ENCODE measurements at regions not wholly inside any gene's neighbourhood (a gene's known extent, or its start where the extent isn't known, plus 50 kb on each side); places are given as distances from the start of the nearest gene placed in this dataset.
"Not testable (repeated sequence)": the region's sequence is repeated elsewhere in the genome, so short reads cannot be mapped to it uniquely, and the experiment has no call there.

- not testable (repeated sequence) for H3K9me3 ChIP-seq (replicated peaks; ENCODE audit: control insufficient read depth, low read depth, low read length); H3K36me3 ChIP-seq (ENCODE audit: control insufficient read depth, insufficient read depth, low read length); H3K4me1 ChIP-seq (ENCODE audit: control insufficient read depth, insufficient read depth, low read length); H3K27me3 ChIP-seq (ENCODE audit: control insufficient read depth, insufficient read depth, low read length); DNase-seq; H3K27ac ChIP-seq (ENCODE audit: low read length); H3K4me3 ChIP-seq (ENCODE audit: low read length)
- WGBS (ENCODE audit: insufficient coverage): 98% methylated on average over 6 of the region's 20 CpGs
Observed at GRCh38 chr9:41353026-41353425, 163.9 kb upstream of the ZNG1F start.

- H3K4me1 ChIP-seq (ENCODE audit: control insufficient read depth, insufficient read depth, low read length); H3K9me3 ChIP-seq (replicated peaks; ENCODE audit: control insufficient read depth, low read depth, low read length); H3K4me3 ChIP-seq (ENCODE audit: low read length); H3K36me3 ChIP-seq (ENCODE audit: control insufficient read depth, insufficient read depth, low read length); H3K27me3 ChIP-seq (ENCODE audit: control insufficient read depth, insufficient read depth, low read length); H3K27ac ChIP-seq (ENCODE audit: low read length); DNase-seq: not testable (repeated sequence)
- WGBS (ENCODE audit: insufficient coverage): 89% methylated on average over 8 of the region's 20 CpGs
Observed at GRCh38 chr9:41352390-41352789, 163.3 kb upstream of the ZNG1F start.

GRCh38 chr9:41347893-41348292 lies 158.8 kb upstream of the ZNG1F start:
- WGBS (ENCODE audit: insufficient coverage): no CpG with 5 or more reads among the region's 3 CpGs
- H3K9me3 ChIP-seq (replicated peaks; ENCODE audit: control insufficient read depth, low read depth, low read length); H3K4me1 ChIP-seq (ENCODE audit: control insufficient read depth, insufficient read depth, low read length); H3K4me3 ChIP-seq (ENCODE audit: low read length); H3K27me3 ChIP-seq (ENCODE audit: control insufficient read depth, insufficient read depth, low read length); H3K27ac ChIP-seq (ENCODE audit: low read length); H3K36me3 ChIP-seq (ENCODE audit: control insufficient read depth, insufficient read depth, low read length); DNase-seq: not testable (repeated sequence)

GRCh38 chr9:41332562-41332961 lies 143.4 kb upstream of the ZNG1F start:
- not testable (repeated sequence) for H3K27me3 ChIP-seq (ENCODE audit: control insufficient read depth, insufficient read depth, low read length); H3K27ac ChIP-seq (ENCODE audit: low read length); DNase-seq; H3K4me1 ChIP-seq (ENCODE audit: control insufficient read depth, insufficient read depth, low read length); H3K36me3 ChIP-seq (ENCODE audit: control insufficient read depth, insufficient read depth, low read length); H3K4me3 ChIP-seq (ENCODE audit: low read length); H3K9me3 ChIP-seq (replicated peaks; ENCODE audit: control insufficient read depth, low read depth, low read length)
- WGBS (ENCODE audit: insufficient coverage): 60% methylated on average over 1 of the region's 5 CpGs

GRCh38 chr9:41321277-41321676 lies 132.2 kb upstream of the ZNG1F start:
- not testable (repeated sequence) for H3K9me3 ChIP-seq (replicated peaks; ENCODE audit: control insufficient read depth, low read depth, low read length); H3K4me1 ChIP-seq (ENCODE audit: control insufficient read depth, insufficient read depth, low read length); H3K4me3 ChIP-seq (ENCODE audit: low read length); DNase-seq; H3K27ac ChIP-seq (ENCODE audit: low read length); H3K36me3 ChIP-seq (ENCODE audit: control insufficient read depth, insufficient read depth, low read length); H3K27me3 ChIP-seq (ENCODE audit: control insufficient read depth, insufficient read depth, low read length)
- 80% methylated on average over 1 of the region's 2 CpGs for WGBS (ENCODE audit: insufficient coverage)

GRCh38 chr9:41308953-41309352 lies 119.8 kb upstream of the ZNG1F start:
- H3K27me3 ChIP-seq (ENCODE audit: control insufficient read depth, insufficient read depth, low read length); DNase-seq; H3K36me3 ChIP-seq (ENCODE audit: control insufficient read depth, insufficient read depth, low read length); H3K27ac ChIP-seq (ENCODE audit: low read length); H3K4me3 ChIP-seq (ENCODE audit: low read length); H3K4me1 ChIP-seq (ENCODE audit: control insufficient read depth, insufficient read depth, low read length); H3K9me3 ChIP-seq (replicated peaks; ENCODE audit: control insufficient read depth, low read depth, low read length): not testable (repeated sequence)
- no CpG with 5 or more reads among the region's 6 CpGs for WGBS (ENCODE audit: insufficient coverage)

GRCh38 chr9:41285744-41286143 lies 96.6 kb upstream of the ZNG1F start:
- not testable (repeated sequence) for H3K27ac ChIP-seq (ENCODE audit: low read length); H3K4me1 ChIP-seq (ENCODE audit: control insufficient read depth, insufficient read depth, low read length); H3K36me3 ChIP-seq (ENCODE audit: control insufficient read depth, insufficient read depth, low read length); DNase-seq; H3K4me3 ChIP-seq (ENCODE audit: low read length); H3K9me3 ChIP-seq (replicated peaks; ENCODE audit: control insufficient read depth, low read depth, low read length); H3K27me3 ChIP-seq (ENCODE audit: control insufficient read depth, insufficient read depth, low read length)
- 100% methylated on average over 4 of the region's 16 CpGs for WGBS (ENCODE audit: insufficient coverage)

GRCh38 chr9:41280299-41281238 lies 91.5 kb upstream of the ZNG1F start:
- not testable (repeated sequence) for H3K36me3 ChIP-seq (ENCODE audit: control insufficient read depth, insufficient read depth, low read length); H3K9me3 ChIP-seq (replicated peaks; ENCODE audit: control insufficient read depth, low read depth, low read length); H3K27me3 ChIP-seq (ENCODE audit: control insufficient read depth, insufficient read depth, low read length); H3K27ac ChIP-seq (ENCODE audit: low read length); H3K4me1 ChIP-seq (ENCODE audit: control insufficient read depth, insufficient read depth, low read length); H3K4me3 ChIP-seq (ENCODE audit: low read length); DNase-seq
- WGBS (ENCODE audit: insufficient coverage): no CpG with 5 or more reads among the region's 31 CpGs

GRCh38 chr9:41279437-41279836 lies 90.3 kb upstream of the ZNG1F start:
- H3K4me3 ChIP-seq (ENCODE audit: low read length); H3K27ac ChIP-seq (ENCODE audit: low read length); H3K27me3 ChIP-seq (ENCODE audit: control insufficient read depth, insufficient read depth, low read length); DNase-seq; H3K4me1 ChIP-seq (ENCODE audit: control insufficient read depth, insufficient read depth, low read length); H3K36me3 ChIP-seq (ENCODE audit: control insufficient read depth, insufficient read depth, low read length); H3K9me3 ChIP-seq (replicated peaks; ENCODE audit: control insufficient read depth, low read depth, low read length): not testable (repeated sequence)
- 83% methylated on average over 2 of the region's 13 CpGs for WGBS (ENCODE audit: insufficient coverage)

GRCh38 chr9:41279033-41279432 lies 89.9 kb upstream of the ZNG1F start:
- not testable (repeated sequence) for DNase-seq; H3K4me1 ChIP-seq (ENCODE audit: control insufficient read depth, insufficient read depth, low read length); H3K27ac ChIP-seq (ENCODE audit: low read length); H3K27me3 ChIP-seq (ENCODE audit: control insufficient read depth, insufficient read depth, low read length); H3K36me3 ChIP-seq (ENCODE audit: control insufficient read depth, insufficient read depth, low read length); H3K4me3 ChIP-seq (ENCODE audit: low read length); H3K9me3 ChIP-seq (replicated peaks; ENCODE audit: control insufficient read depth, low read depth, low read length)
- no CpG with 5 or more reads among the region's 6 CpGs for WGBS (ENCODE audit: insufficient coverage)

Measured in muscle of leg (tissue), 3 donors.